Transverse colon (tissue), 4 donors: ENCODE measurements at regions not wholly inside any gene's neighbourhood (a gene's known extent, or its start where the extent isn't known, plus 50 kb on each side); places are given as distances from the start of the nearest gene placed in this dataset.

ENCODE experiments used
- DNase-seq: peaks from one replicate; pipeline ENCODE4 v3.0.0-alpha.2; 2019
- H3K27ac ChIP-seq, 4 donors: fragments of 200-600 bp; sonication (generic); 2 replicates each; pipeline ENCODE4 v1.5.1; 2016 to 2018; ENCODE audit warnings: inconsistent platforms in 4 of 4
- H3K27me3 ChIP-seq: fragments of 200-600 bp; sonication (generic); 2 replicates; pipeline ENCODE4 v1.5.1; 2017; ENCODE audit warnings: inconsistent platforms
- H3K36me3 ChIP-seq, 4 donors: fragments of 200-600 bp; sonication (generic); 2 replicates each; pipeline ENCODE4 v1.5.1; 2017 to 2019; ENCODE audit warnings: inconsistent platforms in 4 of 4
- H3K4me1 ChIP-seq, 4 donors: fragments of 200-600 bp; sonication (generic); 2 replicates each; pipeline ENCODE4 v1.5.1; 2017 to 2020; ENCODE audit warnings: inconsistent platforms in 4 of 4
- H3K4me3 ChIP-seq, 4 donors: fragments of 200-600 bp; sonication (generic); 1 replicate in 1 of 4; 2 replicates in 3 of 4; pipeline versions ENCODE4 v1.5.1 to v1.6.1; 2017 to 2019; ENCODE audit warnings: inconsistent platforms in 4 of 4
- H3K9me3 ChIP-seq, 2 donors: fragments of 200-600 bp; sonication (generic); 2 replicates each; pipeline ENCODE4 v1.5.1; 2017 to 2019; ENCODE audit warnings: inconsistent platforms in 2 of 2
- CTCF ChIP-seq, 5 experiments: fragments of 200-600 bp in 3 of 5; fragments of 450-650 bp in 2 of 5; sonication (generic) in 3 of 5; IDR thresholded peaks; 1 replicate in 2 of 5; 2 replicates in 3 of 5; pipeline ENCODE4 v1.5.1; 2016 to 2017; ENCODE audit warnings: antibody characterized with exemption in 5 of 5, inconsistent platforms in 3 of 5, mild to moderate bottlenecking in 2 of 5, moderate library complexity in 1 of 5
- EP300 ChIP-seq: sonication (generic); formaldehyde crosslinking; IDR thresholded peaks from one replicate; pipeline ENCODE4 v1.6.1; 2017; ENCODE audit warnings: antibody characterized with exemption, low read depth
- POLR2A ChIP-seq: fragments of 450-650 bp; IDR thresholded peaks from one replicate; pipeline ENCODE4 v1.6.1; 2016; ENCODE audit warnings: antibody characterized with exemption, mild to moderate bottlenecking, moderate library complexity
- POLR2AphosphoS5 ChIP-seq, 3 donors: sonication (generic); formaldehyde crosslinking; IDR thresholded peaks; one replicate each; pipeline ENCODE4 v1.6.1; 2016; ENCODE audit warnings: antibody characterized with exemption in 3 of 3
- WGBS, 2 donors: methylation state at CpG; one replicate each; pipeline ENCODE4 v1.1.5; 2018; ENCODE audit warnings: low coverage in 1 of 2; 5-methylcytosine and 5-hydroxymethylcytosine counted together
- in situ Hi-C, 4 donors: fragments of 200-750 bp; cut with MboI; loops; one replicate each; pipeline versions ENCODE4 v1.15.0 to v1.15.1; 2017; ENCODE audit warnings: low sequenced_read_pairs in 3 of 4, low pct_ligation_motif_present in 1 of 4, low pct_unique_long_range_greater_than_20kb in 1 of 4
- intact Hi-C: fragments of 100-400 bp; cut with DNase I; formaldehyde crosslinking; loops from one replicate; pipeline ENCODE4 v1.15.1; 2023; ENCODE audit warnings: low total_unique reads

DNA sequence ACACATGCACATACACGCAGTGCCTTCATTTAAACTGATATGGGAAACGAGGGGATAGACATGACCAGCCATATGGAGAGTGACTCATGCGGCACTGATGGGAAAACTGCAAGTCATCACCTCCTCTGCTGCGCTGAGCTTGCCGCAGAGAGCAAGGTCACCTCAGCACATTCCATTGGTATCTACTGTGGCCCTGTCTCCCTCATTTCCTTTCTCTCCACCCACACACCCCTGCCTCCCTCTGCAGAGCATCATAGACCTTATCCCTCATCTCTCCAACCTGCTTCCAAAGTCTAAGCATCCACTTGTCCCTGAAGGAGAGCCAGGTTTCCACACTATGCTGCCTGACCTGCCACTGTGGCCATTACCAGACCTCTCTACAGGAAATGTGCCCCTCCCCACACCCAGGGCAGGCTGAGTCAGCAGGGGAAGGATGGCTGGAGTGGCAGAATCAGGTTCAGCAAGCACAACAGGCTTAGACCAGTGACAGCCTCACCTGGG, 116.9 kb upstream of the SNX19 start:
- Histone ChIP-seq H3K4me1 (no peaks in the 10 kb centered on the region), H3K27ac (no peak overlapping the region), H3K36me3 (no peaks in the 10 kb centered on the region), H3K9me3 (no peaks in the 10 kb centered on the region), H3K4me3 (no peak overlapping the region), H3K27me3 (no peaks in the 10 kb centered on the region)
- DNase-seq, result no peak
- intact Hi-C loops (no loop called here), in situ Hi-C loops (no loop called here)
- TF ChIP-seq POLR2A, result no peak
- TF ChIP-seq EP300, result no peak
- TF ChIP-seq POLR2AphosphoS5 (IDR thresholded peaks at IDR 0.05), result no peak
- no peak for TF ChIP-seq CTCF (IDR thresholded peaks at IDR 0.05)
- 57 to 70% methylated on average over 2 to 5 of the region's 5 CpGs for WGBS, 2 donors

DNA sequence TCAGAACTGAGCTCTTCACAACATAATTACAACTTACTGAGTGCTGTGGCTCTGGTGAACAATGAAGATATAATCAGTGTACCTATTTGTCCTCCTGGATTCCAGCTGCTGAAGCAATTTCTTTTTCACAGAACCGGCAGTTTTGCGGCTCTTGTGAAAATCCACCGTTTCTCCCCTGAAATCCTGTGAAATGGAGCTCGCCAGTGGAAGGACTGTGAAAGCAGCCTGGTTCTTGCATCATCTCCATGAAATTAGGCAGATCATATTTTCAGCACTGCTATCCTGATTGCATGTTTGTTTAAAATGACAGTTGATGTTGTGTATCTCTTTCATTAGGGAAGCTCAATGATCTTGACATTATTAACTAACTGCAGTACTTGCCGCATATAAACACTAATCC, 120.2 kb upstream of the SNX19 start:
- DNase-seq, result no peak
- 82 to 87% methylated on average over 5 of the region's 5 CpGs for WGBS, 2 donors
- H3K27ac ChIP-seq, result no peak overlapping the region
- no peak overlapping the region for H3K4me3 ChIP-seq
- TF ChIP-seq EP300 (no peak), POLR2AphosphoS5 (IDR thresholded peaks at IDR 0.05) (no peak), POLR2A (no peak)
- H3K9me3 ChIP-seq, result no peaks in the 10 kb centered on the region
- intact Hi-C loops, result no loop called here
- no peaks in the 10 kb centered on the region for H3K4me1 ChIP-seq
- no peaks in the 10 kb centered on the region for H3K36me3 ChIP-seq
- in situ Hi-C loops, result no loop called here
- H3K27me3 ChIP-seq, result no peaks in the 10 kb centered on the region

GRCh38 chr11:131037873-131038272, 121.6 kb upstream of the SNX19 start:
- Histone ChIP-seq H3K27me3 (no peaks in the 10 kb centered on the region), H3K4me1 (no peaks in the 10 kb centered on the region), H3K4me3 (no peak overlapping the region), H3K36me3 (no peaks in the 10 kb centered on the region), H3K27ac (no peak overlapping the region), H3K9me3 (no peaks in the 10 kb centered on the region)
- TF ChIP-seq POLR2AphosphoS5 (IDR thresholded peaks at IDR 0.05) (no peak), EP300 (no peak), CTCF (IDR thresholded peaks at IDR 0.05) (no peak)
- in situ Hi-C loops, result no loop called here
- intact Hi-C loops, result no loop called here
- 50 to 54% methylated on average over 4 to 7 of the region's 7 CpGs for WGBS, 2 donors
- no peak for DNase-seq

GRCh38 chr11:131038597-131038996, 122.3 kb upstream of the SNX19 start:
- Histone ChIP-seq H3K4me1 (no peaks in the 10 kb centered on the region), H3K27ac (no peak overlapping the region), H3K4me3 (no peak overlapping the region), H3K9me3 (no peaks in the 10 kb centered on the region), H3K36me3 (no peaks in the 10 kb centered on the region), H3K27me3 (no peaks in the 10 kb centered on the region)
- TF ChIP-seq CTCF (IDR thresholded peaks at IDR 0.05) (no peak), POLR2AphosphoS5 (IDR thresholded peaks at IDR 0.05) (no peak), EP300 (no peak), POLR2A (no peak)
- intact Hi-C loops (no loop called here), in situ Hi-C loops (no loop called here)
- WGBS, 2 donors, result 33% methylated on average over 5 of the region's 5 CpGs; no CpG with 5 or more reads in 1 of the 2 donors
- DNase-seq, result no peak
